NCI-H146 (cell line): ENCODE measurements at regions not wholly inside any gene's neighbourhood (a gene's known extent, or its start where the extent isn't known, plus 50 kb on each side); places are given as distances from the start of the nearest gene placed in this dataset.
"Not testable (repeated sequence)": the region's sequence is repeated elsewhere in the genome, so short reads cannot be mapped to it uniquely, and the experiment has no call there.

Experiments
- DNase-seq: peaks from one replicate; lab custom pipeline; 2025; lab: John Stamatoyannopoulos, UW

DNA sequence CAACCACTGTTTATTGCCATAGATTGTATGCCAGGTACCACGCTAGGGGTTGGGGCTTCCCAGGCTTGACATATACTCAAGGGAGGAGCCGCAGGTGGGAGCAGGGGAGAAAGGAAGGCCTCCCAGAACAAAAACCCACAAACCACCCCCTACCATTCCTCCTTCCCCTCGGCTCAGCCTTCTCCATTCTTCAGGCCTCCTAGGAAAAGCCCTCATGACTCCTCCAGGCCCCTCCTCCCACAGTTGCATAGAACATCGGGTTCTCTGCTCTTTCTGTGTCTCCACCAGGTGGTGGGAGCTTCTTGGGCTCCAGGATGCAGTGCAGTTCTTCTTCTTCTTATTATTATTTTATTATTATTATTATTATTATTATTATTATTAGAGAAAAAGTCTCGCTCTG, 80.3 kb downstream of the ZFP36L2 start:
- DNase-seq, result no peak

DNA sequence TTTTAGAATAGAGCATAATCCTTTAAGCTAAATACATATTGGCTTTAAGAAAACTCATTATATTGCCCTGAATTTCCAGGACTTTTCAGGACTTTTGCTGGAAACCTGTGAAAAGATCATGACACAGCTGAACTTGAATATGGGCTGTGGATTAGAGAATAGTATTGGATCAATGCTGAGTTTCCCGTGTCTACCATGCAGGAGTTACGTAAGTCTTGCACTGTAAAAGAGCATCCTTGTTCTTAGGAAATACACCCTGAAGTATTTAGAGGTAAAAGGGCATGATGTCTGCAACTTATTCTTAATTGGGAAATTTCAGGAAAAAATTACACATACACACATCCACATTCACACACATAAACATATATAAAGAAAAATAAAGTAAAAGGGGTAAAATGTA, 82.1 kb downstream of the ZFP36L2 start:
- no peak for DNase-seq

DNA sequence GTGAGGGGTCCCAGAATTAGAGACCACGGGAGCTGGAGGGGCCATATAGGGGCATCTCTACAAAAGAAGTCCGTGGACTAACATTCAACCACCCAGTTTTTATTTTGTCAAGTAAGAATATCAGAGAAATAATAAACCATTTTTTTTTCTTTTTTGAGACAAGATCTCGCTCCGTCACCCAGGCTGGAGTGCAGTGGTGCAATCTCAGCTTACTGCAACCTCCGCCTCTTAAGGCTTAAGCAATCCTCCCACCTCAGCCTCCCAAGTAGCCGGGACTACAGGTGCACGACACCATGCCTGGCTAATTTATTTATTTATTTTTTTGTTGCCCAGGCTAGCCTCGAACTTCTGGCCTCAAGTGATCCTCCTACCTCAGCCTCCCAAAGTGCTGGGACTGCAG, 82.7 kb downstream of the ZFP36L2 start:
- no peak for DNase-seq

GRCh38 chr2:43142921-43143438, 83.4 kb downstream of the ZFP36L2 start:
- DNase-seq, result no peak

DNA sequence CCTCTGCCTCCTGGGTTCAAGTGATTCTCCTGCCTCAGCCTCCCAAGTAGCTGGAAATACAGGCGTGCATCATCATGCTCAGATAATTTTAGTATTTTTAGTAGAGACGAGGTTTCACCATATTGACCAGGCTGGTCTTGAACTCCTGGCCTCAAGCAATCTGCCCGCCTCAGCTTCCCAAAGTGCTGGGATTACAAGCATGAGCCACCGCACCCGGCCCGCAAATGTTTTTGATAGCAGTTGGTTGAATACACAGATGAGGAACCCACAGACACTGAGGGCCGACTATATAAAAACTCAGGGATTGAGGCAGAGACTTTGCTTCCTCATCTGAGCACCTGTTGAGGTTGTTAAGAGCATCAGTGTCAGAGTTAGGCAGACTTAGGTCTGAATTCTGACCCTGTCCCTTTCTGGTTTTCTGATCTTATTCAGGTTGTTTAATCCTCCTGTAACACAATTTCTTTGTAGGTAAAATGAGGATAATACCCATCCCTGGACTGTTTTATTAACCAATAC, 84.7 kb downstream of the ZFP36L2 start:
- DNase-seq, result not testable (repeated sequence)

GRCh38 chr2:43139996-43140621, 86.3 kb downstream of the ZFP36L2 start:
- DNase-seq, result no peak

GRCh38 chr2:43139501-43139900, 86.9 kb downstream of the ZFP36L2 start:
- DNase-seq, result no peak

- no peak for DNase-seq
Measured at GRCh38 chr2:43138441-43138840, 88.0 kb downstream of the ZFP36L2 start.

DNA sequence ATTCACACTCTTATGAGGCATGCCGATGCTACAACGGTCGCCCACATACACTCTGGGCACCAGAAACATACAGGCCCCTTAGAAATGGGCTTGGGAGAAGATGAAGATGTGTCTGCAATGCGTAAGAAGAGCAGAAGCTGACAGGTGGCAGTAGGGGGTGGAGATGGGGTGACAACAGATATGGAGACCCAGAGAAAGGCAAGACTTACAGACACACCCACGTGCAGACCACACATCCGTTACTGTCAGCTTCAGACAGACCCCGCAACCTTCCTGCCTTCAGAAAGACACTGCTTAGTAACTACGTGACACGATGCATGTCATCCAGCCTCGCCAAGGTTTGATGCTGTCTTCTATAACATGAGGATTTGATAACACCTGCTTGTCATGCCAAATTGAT, 89.5 kb downstream of the ZFP36L2 start:
- no peak for DNase-seq

DNA sequence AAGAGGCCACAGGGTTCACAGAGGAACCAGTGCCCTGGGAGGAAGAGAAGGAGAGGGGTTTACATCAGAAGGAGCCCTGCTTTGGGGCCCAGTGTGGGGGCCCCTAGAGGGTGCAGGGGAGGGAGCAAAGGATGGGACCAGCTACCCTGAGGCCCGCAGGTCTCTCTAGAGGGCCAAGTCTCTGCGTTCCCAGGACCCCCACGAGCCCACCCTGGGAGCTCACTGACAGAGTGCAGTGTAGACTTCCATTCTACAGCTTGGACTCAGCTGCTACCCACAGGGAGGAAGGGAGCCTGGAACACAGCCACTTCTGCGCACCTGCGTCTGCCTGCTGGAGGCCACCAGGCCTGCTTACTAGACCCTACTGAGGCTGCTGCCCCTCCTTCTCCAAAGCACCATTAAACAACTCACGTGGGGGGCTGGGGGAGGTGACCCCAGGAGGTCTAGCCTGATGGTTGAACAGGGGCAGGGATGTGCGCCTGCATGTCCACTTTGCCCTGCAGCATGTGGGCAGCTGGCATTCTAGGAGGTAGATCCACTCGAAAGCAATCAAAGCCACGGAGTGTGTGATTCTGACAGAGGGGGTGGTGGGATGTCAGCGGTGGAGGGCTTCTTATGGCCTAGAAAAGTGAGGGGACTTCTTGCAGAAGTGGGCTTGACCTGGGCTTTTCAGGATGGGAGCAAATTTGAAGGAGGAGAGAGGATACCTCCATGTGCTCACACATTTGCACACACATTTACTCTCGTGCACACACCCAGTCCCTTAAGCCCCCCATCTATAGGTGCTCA, 90.2 kb downstream of the ZFP36L2 start:
- DNase-seq, result no peak

DNA sequence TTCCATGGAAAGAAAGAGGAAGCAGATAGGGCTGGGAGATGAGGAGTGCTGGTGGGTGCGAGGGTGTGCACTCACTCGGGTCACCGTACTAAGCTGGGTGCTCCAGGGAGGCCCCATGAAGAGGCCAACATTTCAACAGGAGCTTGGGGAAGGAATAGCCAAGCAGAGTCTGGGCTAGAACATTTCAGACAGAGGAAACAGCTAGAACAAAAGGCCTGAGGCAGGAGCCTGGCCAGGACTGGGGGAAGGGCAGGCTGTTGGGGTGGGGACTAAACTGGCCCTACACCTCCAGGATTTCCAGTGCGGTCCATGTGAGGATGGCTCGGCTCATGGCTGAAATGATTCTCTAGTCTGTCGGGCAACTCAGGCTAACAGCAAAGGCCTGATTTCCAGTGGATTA, 90.8 kb downstream of the ZFP36L2 start:
- DNase-seq, result no peak

DNA sequence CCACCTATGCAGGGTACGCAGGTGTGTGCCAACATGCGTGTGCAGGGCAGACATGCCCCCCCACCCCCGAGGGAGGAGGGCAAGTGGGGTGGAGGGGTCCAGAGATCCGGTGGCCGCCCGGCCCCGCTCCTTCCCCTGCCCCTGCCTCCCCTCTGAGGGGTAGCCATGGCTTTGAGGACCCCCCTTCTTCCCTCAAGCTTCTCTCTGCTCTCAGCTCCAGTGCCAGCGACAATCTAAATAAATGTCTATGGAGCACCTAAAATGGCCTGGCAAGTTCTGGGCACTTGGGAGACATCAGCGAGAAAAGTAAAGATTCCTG, 91.9 kb downstream of the ZFP36L2 start:
- DNase-seq, result no peak

DNA sequence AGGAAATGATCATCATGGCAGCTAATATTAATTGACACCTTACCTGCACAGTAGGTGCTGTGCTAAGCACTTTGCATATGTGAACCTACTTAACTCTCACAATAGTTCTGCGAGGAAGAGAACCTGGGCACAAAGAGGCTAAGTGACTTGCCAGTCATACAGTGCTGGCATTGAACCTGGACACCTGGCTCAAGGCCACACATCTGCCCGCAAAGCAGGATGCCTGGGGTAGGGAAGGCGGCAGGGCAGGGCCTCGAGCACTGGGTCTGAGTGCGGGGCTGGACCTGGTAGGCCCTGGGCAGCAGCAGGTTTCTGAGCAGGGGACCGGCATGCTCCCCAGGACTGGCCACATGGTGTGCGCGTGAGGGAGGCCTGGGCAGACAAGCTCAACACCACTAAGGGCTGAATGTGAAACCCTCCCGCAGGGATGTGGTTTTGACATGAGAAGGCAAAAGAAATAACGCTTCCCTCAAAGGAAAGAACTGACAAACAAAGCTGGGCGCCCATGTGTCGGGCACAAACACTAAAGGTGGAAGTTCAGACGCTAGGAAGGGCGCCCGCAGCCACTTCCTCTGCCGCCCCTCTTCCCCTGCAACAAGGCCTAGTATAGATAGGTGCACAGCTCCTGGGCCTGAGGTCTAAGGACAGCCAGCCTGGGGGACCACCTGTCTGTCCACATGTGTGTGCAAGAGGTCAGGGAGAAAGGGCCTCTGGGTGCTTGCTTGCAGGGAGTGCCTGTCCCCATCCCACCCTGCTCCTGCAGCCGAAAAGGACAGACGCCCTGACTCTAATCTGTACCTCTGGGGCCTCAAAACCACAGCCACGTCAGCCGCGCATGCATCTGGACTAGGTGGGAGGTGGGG, 92.5 kb downstream of the ZFP36L2 start:
- no peak for DNase-seq

DNA sequence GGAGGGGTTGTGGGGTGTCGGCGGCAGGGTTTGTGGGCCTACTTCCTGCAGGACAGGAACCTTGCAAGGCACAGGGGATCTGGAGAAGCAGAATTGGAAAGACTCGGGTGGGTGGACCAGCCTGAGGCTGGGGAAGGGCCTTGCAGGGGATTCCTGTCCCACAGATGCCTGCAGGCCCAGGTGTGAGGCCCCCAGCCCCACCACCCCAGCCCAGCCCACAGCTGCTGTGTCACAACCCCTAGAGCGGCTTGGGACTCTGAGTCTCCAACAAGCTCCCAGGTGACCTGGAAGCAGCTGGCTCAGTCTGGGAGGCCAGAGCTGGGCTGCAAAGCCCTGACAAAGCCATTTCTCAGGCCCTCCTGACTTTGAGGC, 93.1 kb downstream of the ZFP36L2 start:
- no peak for DNase-seq

- DNase-seq, result no peak
Measured at GRCh38 chr2:43132683-43133301, 93.6 kb downstream of the ZFP36L2 start.

DNA sequence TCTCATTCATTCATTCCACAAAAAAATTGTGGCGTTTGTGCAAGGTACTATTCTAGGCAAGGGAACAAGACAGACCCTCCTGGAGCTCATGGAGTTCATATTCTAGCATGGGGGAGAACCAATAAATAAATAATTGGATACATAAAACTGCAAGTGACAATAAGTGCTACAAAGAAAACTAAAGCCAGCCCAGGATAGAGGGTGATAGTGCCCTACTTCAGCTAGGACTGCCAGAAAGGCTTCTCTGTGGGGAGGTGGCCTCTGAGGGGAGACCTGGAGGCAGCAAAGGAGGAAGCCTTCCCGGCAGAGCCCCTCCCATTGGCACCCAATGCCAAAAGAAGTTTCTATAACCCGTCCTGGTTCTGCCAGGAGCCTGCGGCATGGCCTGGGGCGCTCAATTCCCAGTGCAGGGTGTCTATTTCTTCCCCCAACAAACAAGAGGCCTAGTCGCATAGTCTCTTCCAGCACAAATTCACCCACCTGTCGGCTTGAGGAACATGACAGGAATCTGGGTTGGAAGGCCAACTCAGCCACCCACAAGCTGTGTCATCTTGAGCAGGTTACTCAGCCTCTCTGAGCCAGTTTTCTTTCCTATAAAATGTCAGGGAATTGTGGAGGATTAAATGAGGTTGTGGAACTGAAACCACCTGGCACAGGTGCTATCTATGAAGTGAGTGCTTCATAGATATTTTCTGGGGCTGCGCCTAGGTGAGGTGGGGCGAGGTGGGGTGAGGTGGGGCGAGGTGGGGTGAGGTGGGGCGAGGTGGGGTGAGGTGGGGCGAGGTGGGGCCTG, 94.3 kb downstream of the ZFP36L2 start:
- no peak for DNase-seq

GRCh38 chr2:43131051-43131889, 95.1 kb downstream of the ZFP36L2 start:
- DNase-seq, result peak; percentile 87

GRCh38 chr2:43130548-43130875, 95.9 kb downstream of the ZFP36L2 start:
- no peak for DNase-seq

DNA sequence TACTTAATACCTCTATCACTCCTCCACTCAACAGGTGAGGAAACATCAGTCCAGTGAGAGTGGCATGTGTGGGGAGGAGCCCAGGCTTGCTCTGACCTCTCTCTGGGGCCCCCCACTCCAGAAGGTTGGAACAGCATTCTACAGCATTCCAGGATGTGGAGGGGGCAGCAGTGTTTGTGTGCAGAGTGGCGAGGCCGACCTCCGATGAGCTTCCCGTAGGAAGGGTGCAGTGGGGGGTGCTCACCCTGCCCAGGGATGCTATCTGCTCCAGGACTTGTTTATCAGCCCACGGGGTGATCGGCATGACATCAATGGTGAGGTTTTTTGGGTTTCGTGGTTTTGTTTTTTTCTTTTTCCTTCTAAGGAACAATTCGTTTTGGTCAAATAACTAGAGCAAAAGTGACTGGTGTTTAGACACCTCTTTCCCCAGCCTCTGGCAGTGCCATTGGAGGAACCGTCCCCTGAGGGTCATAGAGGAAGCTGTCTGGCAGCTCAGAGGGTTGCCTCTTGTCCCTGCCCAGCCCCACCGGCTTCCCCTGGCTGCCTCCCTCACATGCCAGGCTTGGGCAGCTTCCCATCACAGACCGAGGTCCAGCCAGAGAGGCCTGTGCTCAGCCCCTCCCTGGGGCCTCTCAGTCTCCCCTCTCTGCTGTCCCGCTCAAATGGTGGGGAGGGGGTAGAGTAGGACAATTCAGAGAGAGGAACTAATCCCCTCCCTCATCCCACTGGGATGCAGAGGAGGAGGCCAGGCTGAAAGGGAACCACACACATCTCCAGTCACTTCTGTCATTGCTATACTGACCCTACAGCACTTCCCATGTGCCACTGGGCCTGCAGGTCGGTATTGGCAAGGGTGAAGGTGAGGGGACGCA, 96.5 kb downstream of the ZFP36L2 start:
- no peak for DNase-seq

- DNase-seq, result no peak
Measured at GRCh38 chr2:43128559-43128955, 97.8 kb downstream of the ZFP36L2 start.
